Colonic mucosa (tissue), 4 donors: ENCODE measurements at regions not wholly inside any gene's neighbourhood (a gene's known extent, or its start where the extent isn't known, plus 50 kb on each side); places are given as distances from the start of the nearest gene placed in this dataset.

ENCODE experiments used
- DNase-seq: peaks from one replicate; pipeline ENCODE4 v3.0.0-alpha.2; 2020
- H3K27ac ChIP-seq: fragments of 200-600 bp; one replicate; pipeline ENCODE4 v1.8.0; 2021
- H3K27me3 ChIP-seq: fragments of 200-600 bp; one replicate; pipeline ENCODE4 v1.8.0; 2021
- H3K36me3 ChIP-seq: fragments of 200-600 bp; one replicate; pipeline ENCODE4 v1.8.0; 2021
- H3K4me1 ChIP-seq: fragments of 200-600 bp; one replicate; pipeline ENCODE4 v1.8.0; 2021; ENCODE audit warnings: mild to moderate bottlenecking
- H3K4me3 ChIP-seq: fragments of 200-600 bp; one replicate; pipeline ENCODE4 v1.8.0; 2021
- H3K9ac ChIP-seq, 2 donors: one replicate each; pipeline ENCODE4 v1.7.0; 2013; ENCODE audit warnings: control low read depth in 2 of 2, low read depth in 2 of 2, low read length in 2 of 2
- H3K9me3 ChIP-seq: fragments of 200-600 bp; one replicate; pipeline ENCODE4 v1.8.0; 2021
- CTCF ChIP-seq: fragments of 200-600 bp; IDR thresholded peaks from one replicate; pipeline ENCODE4 v1.8.0; 2022; ENCODE audit warnings: antibody characterized with exemption, mild to moderate bottlenecking
- intact Hi-C: fragments of 100-400 bp; cut with DNase I; formaldehyde crosslinking; loops from one replicate; pipeline ENCODE4 v1.14.1; 2022
- donor health status: healthy.
- donor health status: DM: no; HTN: no; CAD: no.
- donor health status: DM: no; HTN: no; CAD: no.

GRCh38 chr5:165525271-165525670 is 2019.9 kb downstream of the MAT2B start:
- H3K36me3 ChIP-seq, result no peaks in the 10 kb centered on the region
- TF ChIP-seq CTCF, result no peak
- intact Hi-C loops, result no loop called here
- H3K4me1 ChIP-seq, result no peaks in the 10 kb centered on the region
- H3K27me3 ChIP-seq, result no peaks in the 10 kb centered on the region
- H3K27ac ChIP-seq, result no peak overlapping the region
- no peak overlapping the region for H3K9ac ChIP-seq
- DNase-seq, result no peak
- H3K9me3 ChIP-seq, result no peaks in the 10 kb centered on the region
- no peak overlapping the region for H3K4me3 ChIP-seq

DNA sequence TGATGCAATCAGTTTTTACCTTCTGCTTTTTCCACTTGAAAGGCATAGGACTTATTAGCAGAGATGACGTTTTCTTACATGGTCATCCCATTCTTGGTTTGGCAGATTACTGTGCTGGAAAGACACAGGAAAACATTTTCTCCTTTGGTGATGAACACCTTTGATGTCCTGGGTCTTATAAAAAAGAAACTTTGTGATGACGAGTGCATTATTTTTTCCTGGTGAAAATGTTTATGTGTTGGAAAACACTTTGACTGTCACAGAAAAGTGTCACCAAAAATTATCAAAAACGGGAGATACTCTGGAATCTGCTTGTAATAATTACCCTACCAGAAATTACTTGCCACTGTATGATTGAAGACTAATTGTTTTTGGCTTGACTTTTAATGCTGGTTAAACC is 2020.9 kb downstream of the MAT2B start:
- no peak overlapping the region for H3K9ac ChIP-seq
- H3K36me3 ChIP-seq, result no peaks in the 10 kb centered on the region
- H3K27ac ChIP-seq, result no peak overlapping the region
- no peak for TF ChIP-seq CTCF
- no peak for DNase-seq
- no peaks in the 10 kb centered on the region for H3K27me3 ChIP-seq
- intact Hi-C loops, result no loop called here
- no peaks in the 10 kb centered on the region for H3K4me1 ChIP-seq
- H3K4me3 ChIP-seq, result no peak overlapping the region
- no peaks in the 10 kb centered on the region for H3K9me3 ChIP-seq

- no peaks in the 10 kb centered on the region for H3K36me3 ChIP-seq
Observed at GRCh38 chr5:165527577-165527976, 2022.2 kb downstream of the MAT2B start.

GRCh38 chr5:165538065-165538464 is 2032.6 kb downstream of the MAT2B start:
- intact Hi-C loops, result no loop called here
- no peaks in the 10 kb centered on the region for H3K4me1 ChIP-seq
- H3K4me3 ChIP-seq, result no peak overlapping the region
- H3K27me3 ChIP-seq, result no peaks in the 10 kb centered on the region
- no peak for TF ChIP-seq CTCF
- H3K36me3 ChIP-seq, result no peaks in the 10 kb centered on the region
- DNase-seq, result no peak
- no peaks in the 10 kb centered on the region for H3K9me3 ChIP-seq
- no peak overlapping the region for H3K27ac ChIP-seq
- H3K9ac ChIP-seq, result no peak overlapping the region

More at GRCh38 chr5:165527577-165527976, 2022.2 kb downstream of the MAT2B start:
- intact Hi-C loops, result no loop called here
- Histone ChIP-seq H3K4me1 (no peaks in the 10 kb centered on the region), H3K9me3 (no peaks in the 10 kb centered on the region), H3K9ac (no peak overlapping the region), H3K27me3 (no peaks in the 10 kb centered on the region), H3K4me3 (no peak overlapping the region), H3K27ac (no peak overlapping the region)
- TF ChIP-seq CTCF, result no peak
- no peak for DNase-seq

GRCh38 chr5:165559645-165560044 is 2054.2 kb downstream of the MAT2B start:
- intact Hi-C loops, result no loop called here
- no peaks in the 10 kb centered on the region for H3K36me3 ChIP-seq
- no peak for TF ChIP-seq CTCF
- no peaks in the 10 kb centered on the region for H3K9me3 ChIP-seq
- H3K9ac ChIP-seq, result no peak overlapping the region
- no peak for DNase-seq
- H3K4me3 ChIP-seq, result no peak overlapping the region
- H3K27me3 ChIP-seq, result no peaks in the 10 kb centered on the region
- H3K27ac ChIP-seq, result no peak overlapping the region
- no peaks in the 10 kb centered on the region for H3K4me1 ChIP-seq

GRCh38 chr5:165560648-165561047 is 2055.2 kb downstream of the MAT2B start:
- H3K4me1 ChIP-seq, result no peaks in the 10 kb centered on the region
- TF ChIP-seq CTCF, result no peak
- DNase-seq, result no peak
- no peaks in the 10 kb centered on the region for H3K36me3 ChIP-seq
- no peak overlapping the region for H3K27ac ChIP-seq
- no peaks in the 10 kb centered on the region for H3K27me3 ChIP-seq
- H3K4me3 ChIP-seq, result no peak overlapping the region
- intact Hi-C loops, result no loop called here
- no peaks in the 10 kb centered on the region for H3K9me3 ChIP-seq
- H3K9ac ChIP-seq, result no peak overlapping the region
